ENCODE measurements at regions not wholly inside any gene's neighbourhood (a gene's known extent, or its start where the extent isn't known, plus 50 kb on each side); places are given as distances from the start of the nearest gene placed in this dataset.

- DNase-seq, result no peak
Measured at GRCh38 chr15:47431501-47431900, 285.8 kb upstream of the SEMA6D start.

- DNase-seq, result no peak
Measured at GRCh38 chr15:47432826-47433225, 284.5 kb upstream of the SEMA6D start.

GRCh38 chr15:47434596-47434995 is 282.7 kb upstream of the SEMA6D start:
- no peak for DNase-seq

GRCh38 chr15:47437491-47437890 is 279.8 kb upstream of the SEMA6D start:
- DNase-seq, result no peak

GRCh38 chr15:47439146-47440111 is 277.9 kb upstream of the SEMA6D start:
- DNase-seq, result no peak

- DNase-seq, result no peak
Measured at GRCh38 chr15:47442371-47442770, 274.9 kb upstream of the SEMA6D start.

GRCh38 chr15:47443839-47444238 is 273.5 kb upstream of the SEMA6D start:
- no peak for DNase-seq

GRCh38 chr15:47445723-47446392 is 271.4 kb upstream of the SEMA6D start:
- no peak for DNase-seq

- DNase-seq, result no peak
Measured at GRCh38 chr15:47460795-47461573, 256.3 kb upstream of the SEMA6D start.

GRCh38 chr15:47461652-47462141 is 255.6 kb upstream of the SEMA6D start:
- DNase-seq, result no peak

GRCh38 chr15:47466357-47466756 is 250.9 kb upstream of the SEMA6D start:
- no peak for DNase-seq

- no peak for DNase-seq
Measured at GRCh38 chr15:47470983-47471382, 246.3 kb upstream of the SEMA6D start.

GRCh38 chr15:47473106-47473725 is 244.1 kb upstream of the SEMA6D start:
- no peak for DNase-seq

GRCh38 chr15:47473832-47474231 is 243.5 kb upstream of the SEMA6D start:
- no peak for DNase-seq

- DNase-seq, result no peak
Measured at GRCh38 chr15:47475336-47475735, 242.0 kb upstream of the SEMA6D start.

- no peak for DNase-seq
Measured at GRCh38 chr15:47477341-47477740, 240.0 kb upstream of the SEMA6D start.

GRCh38 chr15:47484059-47484458 is 233.2 kb upstream of the SEMA6D start:
- no peak for DNase-seq

- no peak for DNase-seq
Measured at GRCh38 chr15:47484997-47485396, 232.3 kb upstream of the SEMA6D start.

GRCh38 chr15:47485419-47485818 is 231.9 kb upstream of the SEMA6D start:
- DNase-seq, result no peak

GRCh38 chr15:47486040-47486439 is 231.3 kb upstream of the SEMA6D start:
- DNase-seq, result no peak

- DNase-seq, result no peak
Measured at GRCh38 chr15:47492195-47492594, 225.1 kb upstream of the SEMA6D start.

Measured in activated gamma-delta T cell (primary cell).